GM12891 (cell line): ENCODE measurements at regions not wholly inside any gene's neighbourhood (a gene's known extent, or its start where the extent isn't known, plus 50 kb on each side); places are given as distances from the start of the nearest gene placed in this dataset.
"Not testable (repeated sequence)": the region's sequence is repeated elsewhere in the genome, so short reads cannot be mapped to it uniquely, and the experiment has no call there.

Source experiments
- DNase-seq: peaks from one replicate; pipeline ENCODE4 v3.0.0; 2011; ENCODE audit warnings: low spot score; ENCODE audit not compliant: insufficient read length
- FAIRE-seq: peaks from 2 replicates; lab custom pipeline; 2011; peaks lifted over from hg19 to GRCh38; lab: Jason Lieb, UNC
- PAX5 ChIP-seq: IDR thresholded peaks from 2 replicates; pipeline ENCODE4 v1.6.1; 2011; ENCODE audit warnings: low read length, moderate library complexity, mild to moderate bottlenecking; ENCODE audit not compliant: insufficient read depth, severe bottlenecking
- POLR2A ChIP-seq: IDR thresholded peaks from 2 replicates; pipeline ENCODE4 v1.6.1; 2011; ENCODE audit warnings: low read depth, low read length, control low read depth
- POLR2AphosphoS5 ChIP-seq: IDR thresholded peaks from 2 replicates; pipeline ENCODE4 v1.6.1; 2011; ENCODE audit warnings: low read depth, low read length, control low read depth
- POU2F2 ChIP-seq: IDR thresholded peaks from 2 replicates; pipeline ENCODE4 v1.6.1; 2011; ENCODE audit warnings: low read depth, mild to moderate bottlenecking, control low read depth, low read length, moderate library complexity
- SPI1 ChIP-seq: IDR thresholded peaks from 2 replicates; pipeline ENCODE4 v1.6.1; 2011; ENCODE audit warnings: low read depth, low read length, control low read depth
- TAF1 ChIP-seq: IDR thresholded peaks from 2 replicates; pipeline ENCODE4 v1.6.1; 2011; ENCODE audit warnings: low read depth, low read length, control low read depth

GRCh38 chr15:89007989-89008388 is 80.3 kb upstream of the ABHD2 start:
- TF ChIP-seq PAX5: no peak
- TF ChIP-seq POLR2AphosphoS5: no peak
- TF ChIP-seq POLR2A: no peak
- TF ChIP-seq TAF1: no peak
- TF ChIP-seq POU2F2: no peak
- TF ChIP-seq SPI1: no peak
- DNase-seq (no peak), FAIRE-seq (no peak)

- TF ChIP-seq POLR2A (no peak), SPI1 (no peak), PAX5 (no peak), POLR2AphosphoS5 (no peak), POU2F2 (no peak)
- DNase-seq (no peak), FAIRE-seq (peak; percentile 9)
Observed at GRCh38 chr15:89009080-89009479, 79.2 kb upstream of the ABHD2 start.

- TF ChIP-seq TAF1: no peak
- TF ChIP-seq POU2F2: no peak
- TF ChIP-seq PAX5: no peak
- TF ChIP-seq POLR2A: no peak
- no peak for TF ChIP-seq POLR2AphosphoS5
- no peak for TF ChIP-seq SPI1
- FAIRE-seq (no peak), DNase-seq (no peak)
Observed at GRCh38 chr15:89015412-89016097, 72.7 kb upstream of the ABHD2 start.

GRCh38 chr15:89016549-89017041 is 71.7 kb upstream of the ABHD2 start:
- DNase-seq: no peak
- no peak for FAIRE-seq
- TF ChIP-seq TAF1 (no peak), POU2F2 (no peak), SPI1 (no peak), POLR2AphosphoS5 (no peak), PAX5 (no peak), POLR2A (no peak)

- DNase-seq (peak; percentile 52), FAIRE-seq (peak; percentile 78)
- TF ChIP-seq SPI1 (no peak), TAF1 (no peak), PAX5 (no peak), POU2F2 (no peak), POLR2A (no peak), POLR2AphosphoS5 (no peak)
Observed at GRCh38 chr15:89017370-89018066, 70.7 kb upstream of the ABHD2 start.

- DNase-seq (no peak), FAIRE-seq (no peak)
- TF ChIP-seq POLR2A: no peak
- no peak for TF ChIP-seq PAX5
- no peak for TF ChIP-seq POLR2AphosphoS5
- TF ChIP-seq POU2F2: no peak
- TF ChIP-seq SPI1: no peak
- no peak for TF ChIP-seq TAF1
Observed at GRCh38 chr15:89018207-89018606, 70.0 kb upstream of the ABHD2 start.

- DNase-seq (no peak), FAIRE-seq (no peak)
- no peak for TF ChIP-seq POLR2A
- no peak for TF ChIP-seq POU2F2
- no peak for TF ChIP-seq TAF1
- no peak for TF ChIP-seq PAX5
- TF ChIP-seq SPI1: no peak
- no peak for TF ChIP-seq POLR2AphosphoS5
Observed at GRCh38 chr15:89019436-89019835, 68.8 kb upstream of the ABHD2 start.

GRCh38 chr15:89021224-89021623 is 67.0 kb upstream of the ABHD2 start:
- no peak for TF ChIP-seq POLR2A
- no peak for TF ChIP-seq POLR2AphosphoS5
- TF ChIP-seq PAX5: no peak
- no peak for TF ChIP-seq SPI1
- no peak for TF ChIP-seq POU2F2
- TF ChIP-seq TAF1: no peak
- DNase-seq: no peak
- FAIRE-seq: no peak

GRCh38 chr15:89021886-89022285 is 66.4 kb upstream of the ABHD2 start:
- not testable (repeated sequence) for DNase-seq, FAIRE-seq
